Epithelial cell of esophagus (primary cell): ENCODE measurements at regions not wholly inside any gene's neighbourhood (a gene's known extent, or its start where the extent isn't known, plus 50 kb on each side); places are given as distances from the start of the nearest gene placed in this dataset.

ENCODE experiments used
- DNase-seq: peaks from one replicate; pipeline ENCODE4 v3.0.0; 2010; ENCODE audit warnings: low read depth
- H3K4me3 ChIP-seq: 2 replicates; pipeline ENCODE4 v1.5.1; 2011; ENCODE audit warnings: mild to moderate bottlenecking, low read length, control low read depth
- CTCF ChIP-seq: IDR thresholded peaks from 2 replicates; pipeline ENCODE4 v1.5.1; 2011; ENCODE audit warnings: low read depth, mild to moderate bottlenecking, low read length, control low read depth, inconsistent platforms; ENCODE audit not compliant: insufficient read depth; ENCODE audit errors: missing control alignments

GRCh38 chr4:113815826-113816225, 54.3 kb upstream of the CAMK2D start:
- TF ChIP-seq CTCF, result no peak
- no peak for DNase-seq
- H3K4me3 ChIP-seq, result no peak overlapping the region

GRCh38 chr4:113811359-113811758, 49.8 kb upstream of the CAMK2D start:
- DNase-seq, result no peak
- no peak overlapping the region for H3K4me3 ChIP-seq
- TF ChIP-seq CTCF, result no peak
